GM20431 (cell line): ENCODE measurements at regions not wholly inside any gene's neighbourhood (a gene's known extent, or its start where the extent isn't known, plus 50 kb on each side); places are given as distances from the start of the nearest gene placed in this dataset.

Experiments used
- in situ Hi-C: fragments of 300-500 bp; cut with MseI, MboI; formaldehyde crosslinking; loops from one replicate; pipeline ENCODE4 v1.15.0; 2020; ENCODE audit warnings: low sequenced_read_pairs; ENCODE audit not compliant: unreplicated experiment

- in situ Hi-C loops = no loop called here
Measured at GRCh38 chr2:80887841-80888378, 583.4 kb upstream of the LRRTM1 start.

- in situ Hi-C loops = no loop called here
Measured at GRCh38 chr2:80874374-80874773, 569.8 kb upstream of the LRRTM1 start.

DNA sequence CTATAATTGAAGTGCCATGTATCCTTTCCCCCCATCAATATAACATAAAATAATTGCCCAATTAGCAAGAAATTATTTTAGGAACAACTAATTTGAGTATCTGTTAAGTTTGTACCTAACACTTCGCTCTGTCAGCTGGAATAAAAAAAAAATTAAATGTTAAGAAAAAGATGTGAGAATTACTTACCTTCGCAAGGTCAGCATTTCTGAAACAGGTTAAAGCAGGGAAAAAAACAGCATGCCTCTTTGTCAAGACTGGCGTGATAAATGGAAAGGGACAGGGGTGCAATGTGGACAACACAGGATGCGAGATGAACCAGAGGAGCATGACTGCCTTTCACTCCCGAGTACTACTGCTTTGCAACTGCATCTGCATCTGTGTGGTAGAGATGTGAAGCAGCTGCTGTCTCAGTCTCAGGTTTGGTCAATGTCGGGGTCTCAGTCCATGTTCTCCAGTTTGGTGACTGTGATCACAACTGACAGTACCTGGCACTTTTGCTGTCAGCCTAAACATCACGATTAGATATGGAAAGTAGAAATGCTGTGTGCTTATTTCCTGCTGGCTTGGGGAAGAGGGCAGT is 565.4 kb upstream of the LRRTM1 start:
- in situ Hi-C loops = no loop called here

DNA sequence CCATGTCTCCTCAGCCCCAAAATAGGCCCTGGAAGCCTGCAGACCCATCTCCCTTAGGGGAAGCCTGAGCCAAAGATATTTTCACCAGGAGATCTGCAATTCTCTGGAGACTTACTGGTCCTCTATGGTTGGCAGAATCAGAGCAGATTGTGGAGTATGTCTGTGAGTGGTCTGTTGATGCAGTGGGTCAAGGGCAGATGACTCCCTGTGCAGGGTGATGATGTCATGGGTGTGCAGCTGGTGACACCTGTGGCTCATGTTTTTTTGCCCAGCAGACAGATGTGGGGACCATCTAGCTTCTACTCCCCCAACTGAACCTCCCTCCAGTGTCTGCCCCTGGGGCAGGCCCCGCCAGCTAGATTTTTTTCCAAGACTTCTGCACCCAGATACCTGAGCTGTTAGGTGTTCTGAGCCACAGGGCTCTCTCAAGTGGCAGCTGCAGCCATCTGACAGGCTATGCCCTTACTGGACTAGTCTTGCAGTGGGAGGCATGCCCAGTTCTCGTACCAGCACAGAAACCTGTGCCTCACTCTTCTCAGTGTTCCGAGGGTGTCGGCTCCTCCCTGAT is 558.7 kb upstream of the LRRTM1 start:
- in situ Hi-C loops = no loop called here

DNA sequence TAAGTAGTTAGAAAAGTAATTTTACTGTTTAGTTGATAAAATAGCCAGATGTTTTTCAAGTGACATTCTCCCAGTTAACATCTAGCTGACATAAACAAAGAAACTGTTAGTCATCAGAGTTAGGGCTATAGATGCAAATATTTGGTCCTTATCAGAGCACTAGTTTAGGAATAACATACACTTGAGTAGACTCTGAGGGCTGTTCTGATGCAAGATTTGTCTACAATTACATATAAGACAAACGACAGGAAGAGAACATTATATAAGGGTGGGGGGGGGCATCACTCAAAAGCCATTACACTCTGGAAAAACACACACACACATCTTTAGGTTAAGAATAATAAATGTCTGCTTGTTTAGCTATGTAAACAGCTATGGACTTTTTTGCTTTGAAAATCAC is 554.4 kb upstream of the LRRTM1 start:
- in situ Hi-C loops = no loop called here

GRCh38 chr2:80856227-80856626 is 551.7 kb upstream of the LRRTM1 start:
- in situ Hi-C loops = no loop called here

- in situ Hi-C loops = no loop called here
Measured at GRCh38 chr2:80854831-80855230, 550.3 kb upstream of the LRRTM1 start.

DNA sequence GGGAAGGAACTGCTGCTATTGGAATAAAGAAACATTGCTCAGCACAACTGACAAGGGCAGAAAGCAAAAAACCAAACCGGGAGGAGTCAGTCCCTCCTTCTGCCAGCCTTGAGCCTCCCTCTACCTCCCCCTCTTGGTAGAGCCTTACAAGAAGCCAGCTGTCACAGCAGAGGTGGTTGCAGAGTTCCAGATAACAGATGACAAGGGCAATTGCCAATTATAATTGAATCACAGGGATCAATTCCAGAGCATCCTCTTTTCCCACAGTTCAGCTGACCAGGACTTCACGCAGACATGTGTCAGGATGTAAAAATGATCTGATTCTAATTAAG is 548.2 kb upstream of the LRRTM1 start:
- in situ Hi-C loops = no loop called here

DNA sequence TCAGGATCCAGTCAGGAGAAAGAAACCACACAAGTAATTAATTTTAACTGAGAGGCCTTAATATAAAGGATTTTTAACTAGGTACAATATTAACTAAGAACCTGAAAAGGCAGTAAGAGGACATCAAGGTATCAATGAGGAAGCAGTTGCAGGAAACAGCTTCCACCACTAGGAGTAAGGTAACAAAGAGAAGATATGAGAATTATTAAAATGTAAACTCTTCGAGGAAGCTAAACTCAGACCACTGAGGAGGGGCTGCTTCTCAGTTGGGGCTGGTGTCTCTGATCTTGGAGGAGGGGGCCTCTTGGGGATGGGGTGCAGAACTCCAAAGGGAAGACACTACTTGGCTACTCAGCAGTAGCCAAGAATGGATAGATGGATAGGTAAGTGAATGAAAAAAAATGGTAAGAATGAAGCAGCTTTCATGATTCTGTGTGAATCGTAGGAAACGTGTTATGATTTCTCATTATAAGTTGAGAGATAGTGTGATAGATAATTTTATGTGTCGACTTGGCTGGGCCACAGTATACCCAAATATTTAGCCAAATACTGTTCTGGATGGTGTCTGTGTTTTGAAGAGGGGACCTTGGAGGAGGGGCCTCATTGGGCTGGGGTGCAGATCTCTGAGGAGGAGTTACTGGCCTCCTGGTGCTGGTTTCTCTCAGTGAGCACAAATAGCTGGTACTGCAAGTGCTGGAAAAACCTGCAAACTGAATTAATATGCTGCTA is 547.7 kb upstream of the LRRTM1 start:
- in situ Hi-C loops = no loop called here

- in situ Hi-C loops = no loop called here
Measured at GRCh38 chr2:80830891-80831290, 526.3 kb upstream of the LRRTM1 start.

- in situ Hi-C loops = no loop called here
Measured at GRCh38 chr2:80822999-80823398, 518.4 kb upstream of the LRRTM1 start.

GRCh38 chr2:80815259-80815658 is 510.7 kb upstream of the LRRTM1 start:
- in situ Hi-C loops = no loop called here

- in situ Hi-C loops = no loop called here
Measured at GRCh38 chr2:80786584-80786983, 482.0 kb upstream of the LRRTM1 start.

DNA sequence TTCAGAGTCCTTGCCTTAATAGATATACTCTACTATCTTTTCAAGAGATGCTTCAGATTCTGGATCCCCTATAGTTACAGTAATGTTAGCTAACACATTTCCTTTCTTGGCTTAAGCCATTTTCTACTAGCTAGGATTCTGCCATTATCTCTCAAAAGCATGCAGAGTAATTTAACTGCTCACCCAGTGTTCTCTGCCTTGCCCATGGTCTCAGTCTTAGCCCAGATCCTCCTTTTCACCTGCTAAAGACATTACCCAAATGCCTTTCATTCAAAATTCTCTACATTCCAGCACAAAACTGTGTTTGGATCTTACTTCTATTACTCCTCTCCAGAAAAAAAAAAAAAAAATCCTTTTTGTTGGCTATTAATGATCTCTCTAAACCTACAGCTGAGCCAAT is 474.2 kb upstream of the LRRTM1 start:
- in situ Hi-C loops = no loop called here

DNA sequence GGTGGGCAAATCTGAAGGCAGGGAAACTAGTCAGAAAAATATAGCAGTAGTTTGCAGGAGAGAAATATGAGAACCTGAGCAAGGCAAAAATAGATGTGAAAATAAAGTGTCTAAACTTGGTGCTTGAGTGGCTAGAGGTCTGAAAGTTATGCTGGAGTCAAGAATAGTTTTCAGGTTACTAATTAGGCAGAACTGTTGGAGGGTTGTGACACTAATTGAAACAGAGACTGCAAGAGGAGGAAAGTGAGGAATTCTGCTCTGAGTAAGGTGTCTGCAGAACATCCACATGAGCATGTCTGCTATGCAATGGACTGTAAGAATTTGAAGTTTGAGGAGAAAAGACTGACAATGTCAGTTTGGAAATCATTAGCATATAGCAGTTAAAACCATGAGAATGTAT is 444.0 kb upstream of the LRRTM1 start:
- in situ Hi-C loops = no loop called here

DNA sequence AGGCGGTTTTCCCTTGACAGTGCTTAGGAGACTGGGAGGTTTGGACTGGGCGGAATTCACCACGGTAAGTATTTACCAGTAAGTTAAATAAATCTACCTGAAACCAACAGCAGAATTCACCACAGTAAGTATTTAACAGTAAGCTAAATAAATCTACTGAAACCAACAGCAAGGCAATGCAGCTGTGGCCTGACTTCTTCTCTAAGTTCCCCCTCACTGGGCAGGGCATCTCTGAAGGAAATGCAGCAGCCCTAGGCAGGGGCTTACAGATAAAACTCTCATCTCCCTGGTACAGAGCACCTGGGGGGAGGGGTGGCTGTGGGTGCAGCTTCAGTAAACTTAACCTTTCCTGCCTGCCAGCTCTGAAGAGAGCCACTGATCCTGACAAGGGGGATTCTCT is 432.5 kb upstream of the LRRTM1 start:
- in situ Hi-C loops = no loop called here

DNA sequence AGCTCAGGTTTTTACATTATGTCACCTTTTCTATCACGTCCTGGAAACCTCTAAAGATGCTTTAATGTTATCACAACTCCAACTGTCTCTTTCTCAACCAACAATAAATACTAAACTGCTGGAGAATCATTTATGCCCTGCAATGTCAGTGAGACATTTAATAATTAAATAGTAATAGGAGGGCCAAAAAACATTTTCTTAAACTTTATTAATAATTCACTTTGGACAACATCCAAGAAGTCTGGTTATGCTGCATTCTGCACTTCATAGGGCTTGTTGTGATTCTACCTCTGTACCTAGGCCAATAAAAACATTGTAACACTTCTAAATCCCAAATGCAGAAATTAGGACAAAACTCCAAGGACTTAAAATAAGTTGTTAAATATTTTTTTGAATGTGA is 420.4 kb upstream of the LRRTM1 start:
- in situ Hi-C loops = no loop called here

- in situ Hi-C loops = no loop called here
Measured at GRCh38 chr2:80722803-80723202, 418.3 kb upstream of the LRRTM1 start.

GRCh38 chr2:80719607-80720006 is 415.1 kb upstream of the LRRTM1 start:
- in situ Hi-C loops = no loop called here

DNA sequence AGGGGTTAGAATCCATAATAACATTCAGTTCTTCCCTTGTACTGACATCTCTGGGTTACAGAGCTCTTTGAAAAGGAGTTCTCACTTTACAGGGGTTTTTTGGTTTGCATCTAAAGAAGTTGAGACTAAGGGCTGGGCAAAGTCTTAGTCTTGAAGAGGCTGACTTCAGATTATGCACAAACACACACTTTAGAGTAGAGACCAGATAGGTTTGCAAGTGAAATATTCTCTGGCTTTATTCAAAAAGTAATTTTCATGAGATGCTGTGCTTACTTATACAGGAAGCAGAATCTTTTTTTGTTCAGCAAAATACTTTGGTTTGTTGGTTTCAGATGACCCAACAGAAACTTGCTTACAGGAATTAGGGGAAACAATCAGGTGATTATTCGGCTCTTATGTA is 410.9 kb upstream of the LRRTM1 start:
- in situ Hi-C loops = no loop called here

DNA sequence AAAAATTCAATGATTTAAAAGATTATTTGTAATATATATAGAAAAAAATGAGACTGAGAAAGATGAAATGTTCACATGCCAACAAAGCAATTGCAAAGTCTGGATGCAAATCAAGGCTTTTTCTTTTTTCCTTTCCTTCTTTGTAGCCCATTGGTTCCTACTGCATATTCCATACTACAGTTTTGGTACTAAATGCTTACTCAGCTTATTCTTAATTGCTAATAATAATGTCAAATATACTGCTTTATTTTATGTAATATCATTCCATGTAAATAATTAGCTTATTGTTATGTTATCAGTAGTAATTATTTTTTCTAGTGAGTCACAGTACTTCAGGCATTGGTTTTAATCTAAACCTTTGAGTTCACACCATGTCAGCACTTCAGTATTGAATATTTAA is 407.4 kb upstream of the LRRTM1 start:
- in situ Hi-C loops = no loop called here

GRCh38 chr2:80706951-80707350 is 402.4 kb upstream of the LRRTM1 start:
- in situ Hi-C loops = no loop called here
